ENCODE measurements at regions not wholly inside any gene's neighbourhood (a gene's known extent, or its start where the extent isn't known, plus 50 kb on each side); places are given as distances from the start of the nearest gene placed in this dataset.

DNA sequence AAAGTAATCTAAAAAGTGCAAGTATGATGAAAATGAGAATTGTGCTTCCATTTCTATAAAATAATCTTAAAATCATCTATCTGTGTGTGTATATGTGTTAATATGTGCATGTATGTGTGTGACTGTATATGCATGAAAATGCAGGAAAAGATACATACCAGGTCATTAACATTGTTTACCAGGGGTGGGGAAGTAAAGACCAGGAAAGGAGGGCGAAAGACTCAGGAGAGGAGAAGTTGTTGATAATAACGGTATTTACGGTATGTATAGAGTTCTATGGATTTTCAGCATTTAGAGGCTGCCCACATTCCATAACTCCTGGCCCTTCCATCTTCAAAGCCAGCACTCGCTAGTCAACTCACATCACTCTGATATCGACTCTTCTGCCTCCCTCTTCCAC is 111.0 kb upstream of the SPDL1 start:
- TF ChIP-seq EP300 (IDR thresholded peaks at IDR 0.05) (no peak), CTCF (IDR thresholded peaks at IDR 0.05) (no peak)
